KMS-11 (cell line): ENCODE measurements at regions not wholly inside any gene's neighbourhood (a gene's known extent, or its start where the extent isn't known, plus 50 kb on each side); places are given as distances from the start of the nearest gene placed in this dataset.

Experiments used
- H2AFZ ChIP-seq: fragments of 200-600 bp; sonication (generic); 2 replicates; pipeline ENCODE4 v1.6.1; 2016; ENCODE audit warnings: antibody characterized with exemption, mixed run types, low read depth
- H3K27ac ChIP-seq: fragments of 200-600 bp; sonication (generic); 2 replicates; pipeline ENCODE4 v1.6.1; 2016; ENCODE audit warnings: mild to moderate bottlenecking, mixed run types
- H3K27me3 ChIP-seq: fragments of 200-600 bp; sonication (generic); 2 replicates; pipeline ENCODE4 v1.6.1; 2017; ENCODE audit warnings: mild to moderate bottlenecking, low read depth, mixed run types, moderate library complexity; ENCODE audit not compliant: insufficient read depth
- H3K36me3 ChIP-seq: fragments of 200-600 bp; sonication (generic); 2 replicates; pipeline ENCODE4 v1.6.1; 2017; ENCODE audit warnings: mild to moderate bottlenecking, mixed run types; ENCODE audit not compliant: insufficient read depth
- H3K4me1 ChIP-seq: fragments of 200-600 bp; sonication (generic); 2 replicates; pipeline ENCODE4 v1.6.1; 2016; ENCODE audit warnings: mild to moderate bottlenecking, low read depth, mixed run types; ENCODE audit not compliant: poor library complexity, severe bottlenecking
- H3K4me2 ChIP-seq: fragments of 200-600 bp; sonication (generic); 2 replicates; pipeline ENCODE4 v1.7.0; 2016; ENCODE audit warnings: mild to moderate bottlenecking, mixed run types
- H3K4me3 ChIP-seq: fragments of 200-600 bp; sonication (generic); IDR thresholded peaks from 2 replicates; pipeline ENCODE4 v1.6.1; 2017; ENCODE audit warnings: low read depth, low read length, mixed read lengths; ENCODE audit not compliant: insufficient read depth
- H3K79me2 ChIP-seq: fragments of 200-600 bp; sonication (generic); 2 replicates; pipeline ENCODE4 v1.6.1; 2016; ENCODE audit warnings: low read depth, mixed run types; ENCODE audit not compliant: insufficient read depth
- H3K9ac ChIP-seq: fragments of 200-600 bp; sonication (generic); 2 replicates; pipeline ENCODE4 v1.6.1; 2016; ENCODE audit warnings: mild to moderate bottlenecking, mixed run types
- H4K20me1 ChIP-seq: fragments of 200-600 bp; sonication (generic); 2 replicates; pipeline ENCODE4 v1.6.1; 2016; ENCODE audit warnings: mild to moderate bottlenecking, mixed run types; ENCODE audit not compliant: insufficient read depth
- CTCF ChIP-seq: fragments of 200-600 bp; sonication (generic); conservative IDR thresholded peaks from 2 replicates; pipeline ENCODE4 v1.6.1; 2017; ENCODE audit warnings: low read depth, mild to moderate bottlenecking, antibody characterized with exemption, low read length, moderate library complexity, mixed read lengths

- no peak overlapping the region for H2AFZ ChIP-seq
- no peaks in the 10 kb centered on the region for H3K36me3 ChIP-seq
- H3K4me1 ChIP-seq, result peaks cover 15% of the 10 kb centered on the region
- no peak for TF ChIP-seq CTCF
- no peaks in the 10 kb centered on the region for H4K20me1 ChIP-seq
- no peaks in the 10 kb centered on the region for H3K79me2 ChIP-seq
- no peaks in the 10 kb centered on the region for H3K27me3 ChIP-seq
- no peak overlapping the region for H3K9ac ChIP-seq
- H3K4me3 ChIP-seq, result no peak overlapping the region
- no peak overlapping the region for H3K4me2 ChIP-seq
- no peak overlapping the region for H3K27ac ChIP-seq
Observed at GRCh38 chr5:68428231-68428811, 212.8 kb downstream of the PIK3R1 start.

GRCh38 chr5:68429510-68429909, 214.0 kb downstream of the PIK3R1 start:
- TF ChIP-seq CTCF, result no peak
- Histone ChIP-seq H3K36me3 (no peaks in the 10 kb centered on the region), H3K79me2 (no peaks in the 10 kb centered on the region), H3K9ac (no peak overlapping the region), H3K4me2 (no peak overlapping the region), H2AFZ (no peak overlapping the region), H3K4me1 (peaks cover 19% of the 10 kb centered on the region), H3K4me3 (no peak overlapping the region), H3K27me3 (no peaks in the 10 kb centered on the region), H3K27ac (no peak overlapping the region), H4K20me1 (no peaks in the 10 kb centered on the region)

GRCh38 chr5:68430279-68430678, 214.7 kb downstream of the PIK3R1 start:
- Histone ChIP-seq H3K4me3 (no peak overlapping the region), H2AFZ (no peak overlapping the region), H3K27me3 (no peaks in the 10 kb centered on the region), H3K36me3 (no peaks in the 10 kb centered on the region), H3K4me2 (no peak overlapping the region), H3K4me1 (peaks cover 13% of the 10 kb centered on the region), H3K79me2 (no peaks in the 10 kb centered on the region), H3K9ac (no peak overlapping the region), H4K20me1 (no peaks in the 10 kb centered on the region), H3K27ac (no peak overlapping the region)
- no peak for TF ChIP-seq CTCF

GRCh38 chr5:68431186-68431585, 215.6 kb downstream of the PIK3R1 start:
- no peak overlapping the region for H3K4me3 ChIP-seq
- H3K27me3 ChIP-seq, result no peaks in the 10 kb centered on the region
- H3K4me1 ChIP-seq, result peaks cover 4% of the 10 kb centered on the region
- H3K36me3 ChIP-seq, result no peaks in the 10 kb centered on the region
- TF ChIP-seq CTCF, result no peak
- H3K27ac ChIP-seq, result no peak overlapping the region
- no peaks in the 10 kb centered on the region for H4K20me1 ChIP-seq
- no peak overlapping the region for H3K9ac ChIP-seq
- H2AFZ ChIP-seq, result no peak overlapping the region
- no peaks in the 10 kb centered on the region for H3K79me2 ChIP-seq
- no peak overlapping the region for H3K4me2 ChIP-seq
